A549 (cell line): ENCODE measurements at regions not wholly inside any gene's neighbourhood (a gene's known extent, or its start where the extent isn't known, plus 50 kb on each side); places are given as distances from the start of the nearest gene placed in this dataset.

Source experiments
- ATAC-seq, 2 experiments: fragments of 200-7000 bp in 1 of 2; fragments of >200 bp in 1 of 2; cut with Nextera tagmentation in 1 of 2; cut with Tn5 transposase in 1 of 2; 3 replicates each; pipeline versions ENCODE4 v1.8.0 to v1.9.1; 2018 to 2020; ENCODE audit warnings: mild to moderate bottlenecking in 1 of 2, moderate library complexity in 1 of 2
- CTCF ChIA-PET: fragments of 300-600 bp; sonication (Branson Sonifier 250); formaldehyde crosslinking; extraction: SDS; loops from one replicate; lab custom pipeline; 2021; ENCODE audit warnings: antibody characterized with exemption, inconsistent platforms; lab: Yijun Ruan, JAX
- POLR2A ChIA-PET: fragments of 350-600 bp; formaldehyde crosslinking; extraction: SDS; loops from one replicate; lab custom pipeline; 2021; ENCODE audit warnings: antibody characterized with exemption, inconsistent platforms; lab: Yijun Ruan, JAX
- DNase-seq, 2 experiments: peaks; one replicate each; pipeline versions ENCODE4 v3.0.0 to v3.0.0-alpha.2; 2011 to 2016; ENCODE audit warnings: low read depth in 1 of 2, low spot score in 1 of 2
- FAIRE-seq: peaks from 2 replicates; lab custom pipeline; 2011; peaks lifted over from hg19 to GRCh38; lab: Jason Lieb, UNC
- H3K27ac ChIP-seq, 2 experiments: fragments of >200 bp; sonication (Bioruptor Twin); formaldehyde crosslinking; 3 replicates each; pipeline ENCODE4 v1.5.1; 2016 to 2017
- H3K4me1 ChIP-seq: fragments of >200 bp; sonication (Bioruptor Twin); formaldehyde crosslinking; 3 replicates; pipeline ENCODE4 v1.6.1; 2016
- H3K4me2 ChIP-seq: fragments of >200 bp; sonication (Bioruptor Twin); formaldehyde crosslinking; 3 replicates; pipeline ENCODE4 v1.6.1; 2016
- H3K4me3 ChIP-seq: fragments of >200 bp; sonication (Bioruptor Twin); formaldehyde crosslinking; 3 replicates; pipeline ENCODE4 v1.5.1; 2016
- H3K9me3 ChIP-seq: fragments of >200 bp; sonication (Bioruptor Twin); formaldehyde crosslinking; 3 replicates; pipeline ENCODE4 v1.6.1; 2016
- CEBPB ChIP-seq, 2 experiments: fragments of >200 bp in 1 of 2; sonication (Bioruptor Twin) in 1 of 2; formaldehyde crosslinking in 1 of 2; IDR thresholded peaks; 2 replicates each; pipeline ENCODE4 v1.6.1; 2012 to 2016
- CHD4 ChIP-seq: fragments of 200-600 bp; sonication (generic); IDR thresholded peaks from 2 replicates; pipeline ENCODE4 v1.6.1; 2016; ENCODE audit warnings: antibody characterized with exemption, mild to moderate bottlenecking, borderline replicate concordance
- EHF ChIP-seq: fragments of 250-450 bp; sonication (Bioruptor Pico); IDR thresholded peaks from 2 replicates; pipeline ENCODE4 v1.5.0; 2020; ENCODE audit warnings: mild to moderate bottlenecking
- EP300 ChIP-seq, 2 experiments: fragments of >200 bp; sonication (Bioruptor Twin); formaldehyde crosslinking; IDR thresholded peaks; 2 replicates in 1 of 2; 3 replicates in 1 of 2; pipeline ENCODE4 v1.6.1; 2016 to 2017
- FOSL2 ChIP-seq, 2 experiments: fragments of 450-650 bp in 1 of 2; fragments of >200 bp in 1 of 2; sonication (Bioruptor Twin) in 1 of 2; formaldehyde crosslinking; IDR thresholded peaks; 2 replicates each; pipeline versions ENCODE4 v1.5.0 to v1.6.1; 2016 to 2020; ENCODE audit warnings: mild to moderate bottlenecking in 1 of 2, moderate library complexity in 1 of 2
- FOXS1 ChIP-seq: fragments of 250-450 bp; sonication (Bioruptor Pico); IDR thresholded peaks from 2 replicates; pipeline ENCODE4 v1.5.0; 2020; ENCODE audit warnings: mild to moderate bottlenecking, moderate library complexity
- GATA3 ChIP-seq: IDR thresholded peaks from 2 replicates; pipeline ENCODE4 v1.6.1; 2012; ENCODE audit warnings: borderline replicate concordance
- HDAC2 ChIP-seq: fragments of 200-600 bp; sonication (generic); IDR thresholded peaks from 2 replicates; pipeline ENCODE4 v1.6.1; 2016
- JUN ChIP-seq, 2 experiments: fragments of >200 bp; sonication (Bioruptor Twin); formaldehyde crosslinking; IDR thresholded peaks; 2 replicates in 1 of 2; 3 replicates in 1 of 2; pipeline ENCODE4 v1.6.1; 2016 to 2017
- JUNB ChIP-seq: fragments of >200 bp; sonication (Bioruptor Twin); formaldehyde crosslinking; IDR thresholded peaks from 2 replicates; pipeline ENCODE4 v1.6.1; 2016
- KDM5A ChIP-seq: fragments of 200-600 bp; sonication (generic); IDR thresholded peaks from 2 replicates; pipeline ENCODE4 v1.6.1; 2016; ENCODE audit warnings: antibody characterized with exemption, mild to moderate bottlenecking
- MAFK ChIP-seq: fragments of 450-650 bp; IDR thresholded peaks from 2 replicates; pipeline ENCODE4 v1.6.1; 2014; ENCODE audit not compliant: partially characterized antibody
- NFE2L2 ChIP-seq: fragments of 150-350 bp; conservative IDR thresholded peaks from 2 replicates; pipeline ENCODE4 v1.6.1; 2014; ENCODE audit warnings: low read length
- NPAS2 ChIP-seq: fragments of 250-450 bp; sonication (Bioruptor Pico); IDR thresholded peaks from 2 replicates; pipeline ENCODE4 v1.8.0; 2022; ENCODE audit warnings: mild to moderate bottlenecking, moderate library complexity, borderline replicate concordance
- NR3C1 ChIP-seq: fragments of >200 bp; sonication (Bioruptor Twin); formaldehyde crosslinking; IDR thresholded peaks from 3 replicates; pipeline ENCODE4 v1.6.1; 2017
- RAD21 ChIP-seq, 2 experiments: fragments of >200 bp in 1 of 2; sonication (Bioruptor Twin) in 1 of 2; formaldehyde crosslinking in 1 of 2; IDR thresholded peaks in 1 of 2; conservative IDR thresholded peaks in 1 of 2; 2 replicates in 1 of 2; 3 replicates in 1 of 2; pipeline ENCODE4 v1.6.1; 2012 to 2018; ENCODE audit warnings: inconsistent platforms in 1 of 2
- RFX5 ChIP-seq: fragments of 450-650 bp; IDR thresholded peaks from 2 replicates; pipeline ENCODE4 v1.7.1; 2014; ENCODE audit warnings: antibody characterized with exemption, mild to moderate bottlenecking, moderate library complexity
- SREBF2 ChIP-seq: fragments of 450-650 bp; IDR thresholded peaks from 2 replicates; pipeline ENCODE4 v1.6.1; 2014; ENCODE audit warnings: mild to moderate bottlenecking, moderate library complexity
- TP53 ChIP-seq: fragments of 250-450 bp; sonication (Bioruptor Pico); IDR thresholded peaks from 2 replicates; pipeline ENCODE4 v1.5.0; 2021; ENCODE audit warnings: mild to moderate bottlenecking, moderate library complexity
- ZC3H11A ChIP-seq: fragments of 450-650 bp; IDR thresholded peaks from 2 replicates; pipeline ENCODE4 v1.6.1; 2014; ENCODE audit warnings: antibody characterized with exemption, mild to moderate bottlenecking
- ZFP36 ChIP-seq: fragments of 450-650 bp; IDR thresholded peaks from 2 replicates; pipeline ENCODE4 v1.6.1; 2014; ENCODE audit warnings: borderline replicate concordance; ENCODE audit not compliant: partially characterized antibody
- ZNF302 ChIP-seq: fragments of 250-450 bp; sonication (Bioruptor Pico); IDR thresholded peaks from 2 replicates; pipeline ENCODE4 v1.9.0; 2021; ENCODE audit warnings: inconsistent platforms, mild to moderate bottlenecking, moderate library complexity
- ZSCAN20 ChIP-seq: fragments of 250-450 bp; sonication (Bioruptor Pico); IDR thresholded peaks from 2 replicates; pipeline ENCODE4 v1.8.0; 2022; ENCODE audit warnings: mild to moderate bottlenecking, moderate library complexity
- WGBS: methylation state at CpG from one replicate; pipeline ENCODE4 v1.1.6; 2017; ENCODE audit errors: missing lambda C conversion rate; 5-methylcytosine and 5-hydroxymethylcytosine counted together
- TF ChIP-seq, protein P1 (sequence below): fragments of 450-650 bp; IDR thresholded peaks from 2 replicates; pipeline ENCODE4 v1.6.1; 2014; ENCODE audit warnings: antibody characterized with exemption
- TF ChIP-seq, protein P2 (sequence below): fragments of 200-600 bp; sonication (generic); IDR thresholded peaks from 2 replicates; pipeline ENCODE4 v1.6.1; 2016; ENCODE audit warnings: antibody characterized with exemption, mild to moderate bottlenecking, moderate library complexity
- TF ChIP-seq, protein P3 (sequence below): fragments of >200 bp; sonication (Bioruptor Twin); formaldehyde crosslinking; IDR thresholded peaks from 2 replicates; pipeline ENCODE4 v1.6.1; 2016
- TF ChIP-seq, protein P4 (sequence below): IDR thresholded peaks from 2 replicates; pipeline ENCODE4 v1.6.1; 2012; ENCODE audit warnings: low read depth, borderline replicate concordance

DNA sequence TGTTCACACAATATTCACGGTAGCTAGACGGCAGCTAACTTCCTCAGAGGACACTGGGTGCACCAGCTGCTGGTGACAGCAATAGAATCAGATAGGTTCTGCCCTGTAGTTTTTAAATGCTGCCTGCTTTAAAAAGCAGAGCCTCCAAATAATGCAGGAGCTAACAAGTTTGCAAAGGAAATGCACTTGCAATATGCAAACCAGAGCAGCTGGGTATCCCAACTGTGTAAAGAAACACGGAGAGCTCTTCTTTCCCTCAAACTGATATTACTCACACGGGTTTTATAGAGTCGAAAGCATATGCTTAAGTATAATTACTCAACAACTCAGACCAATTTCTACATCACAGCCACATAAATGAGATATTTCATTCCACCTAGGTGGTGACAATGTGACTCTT is 432.7 kb downstream of the TFAP2A start:
- FAIRE-seq (no peak), ATAC-seq (no peak), DNase-seq (no peak)
- no peak overlapping the region for H3K4me3 ChIP-seq
- TF ChIP-seq ZNF302 (CRISPR knock-in tag) (no peak), RAD21 (conservative IDR thresholded peaks at IDR 0.05 in 1 of 2, IDR thresholded peaks at IDR 0.05 in 1 of 2) (no peak), NFE2L2 (no peak)
- TF ChIP-seq, protein P1, sequence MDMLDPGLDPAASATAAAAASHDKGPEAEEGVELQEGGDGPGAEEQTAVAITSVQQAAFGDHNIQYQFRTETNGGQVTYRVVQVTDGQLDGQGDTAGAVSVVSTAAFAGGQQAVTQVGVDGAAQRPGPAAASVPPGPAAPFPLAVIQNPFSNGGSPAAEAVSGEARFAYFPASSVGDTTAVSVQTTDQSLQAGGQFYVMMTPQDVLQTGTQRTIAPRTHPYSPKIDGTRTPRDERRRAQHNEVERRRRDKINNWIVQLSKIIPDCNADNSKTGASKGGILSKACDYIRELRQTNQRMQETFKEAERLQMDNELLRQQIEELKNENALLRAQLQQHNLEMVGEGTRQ: no peak
- H3K27ac ChIP-seq: no peak overlapping the region
- H3K4me2 ChIP-seq: no peak overlapping the region
- CTCF ChIA-PET: interaction anchor here (1.9 kb wide), 1 partner anchor 9 kb away, joined by 4 read pairs; no protein-coding TSS in a partner anchor
- H3K9me3 ChIP-seq: 0 out of 3 replicates have a peak, but pooled peaks cover 8% of the 10 kb centered on the region
- POLR2A ChIA-PET: no interaction called here
- no peaks in the 10 kb centered on the region for H3K4me1 ChIP-seq
- WGBS: 59% methylated on average over 5 of the region's 5 CpGs

GRCh38 chr6:9979996-9980395 is 434.9 kb downstream of the TFAP2A start:
- FAIRE-seq: no peak
- no peak for ATAC-seq
- Histone ChIP-seq H3K4me3 (no peak overlapping the region), H3K27ac (no peak overlapping the region), H3K4me2 (no peak overlapping the region), H3K9me3 (0 out of 3 replicates have a peak, but pooled peaks cover 8% of the 10 kb centered on the region), H3K4me1 (no peaks in the 10 kb centered on the region)
- POLR2A ChIA-PET: no interaction called here
- 89% methylated on average over 5 of the region's 5 CpGs for WGBS
- no peak for DNase-seq
- CTCF ChIA-PET: no interaction called here
- no peak for TF ChIP-seq NR3C1
- no peak for TF ChIP-seq MAFK
- no peak for TF ChIP-seq GATA3
- no peak for TF ChIP-seq ZC3H11A
- TF ChIP-seq RAD21 (conservative IDR thresholded peaks at IDR 0.05 in 1 of 2, IDR thresholded peaks at IDR 0.05 in 1 of 2): no peak
- no peak for TF ChIP-seq HDAC2
- TF ChIP-seq JUN (IDR thresholded peaks at IDR 0.05): no peak
- no peak for TF ChIP-seq CEBPB (IDR thresholded peaks at IDR 0.05)
- no peak for TF ChIP-seq NPAS2 (CRISPR knock-in tag)
- TF ChIP-seq SREBF2: no peak
- TF ChIP-seq, protein P2, sequence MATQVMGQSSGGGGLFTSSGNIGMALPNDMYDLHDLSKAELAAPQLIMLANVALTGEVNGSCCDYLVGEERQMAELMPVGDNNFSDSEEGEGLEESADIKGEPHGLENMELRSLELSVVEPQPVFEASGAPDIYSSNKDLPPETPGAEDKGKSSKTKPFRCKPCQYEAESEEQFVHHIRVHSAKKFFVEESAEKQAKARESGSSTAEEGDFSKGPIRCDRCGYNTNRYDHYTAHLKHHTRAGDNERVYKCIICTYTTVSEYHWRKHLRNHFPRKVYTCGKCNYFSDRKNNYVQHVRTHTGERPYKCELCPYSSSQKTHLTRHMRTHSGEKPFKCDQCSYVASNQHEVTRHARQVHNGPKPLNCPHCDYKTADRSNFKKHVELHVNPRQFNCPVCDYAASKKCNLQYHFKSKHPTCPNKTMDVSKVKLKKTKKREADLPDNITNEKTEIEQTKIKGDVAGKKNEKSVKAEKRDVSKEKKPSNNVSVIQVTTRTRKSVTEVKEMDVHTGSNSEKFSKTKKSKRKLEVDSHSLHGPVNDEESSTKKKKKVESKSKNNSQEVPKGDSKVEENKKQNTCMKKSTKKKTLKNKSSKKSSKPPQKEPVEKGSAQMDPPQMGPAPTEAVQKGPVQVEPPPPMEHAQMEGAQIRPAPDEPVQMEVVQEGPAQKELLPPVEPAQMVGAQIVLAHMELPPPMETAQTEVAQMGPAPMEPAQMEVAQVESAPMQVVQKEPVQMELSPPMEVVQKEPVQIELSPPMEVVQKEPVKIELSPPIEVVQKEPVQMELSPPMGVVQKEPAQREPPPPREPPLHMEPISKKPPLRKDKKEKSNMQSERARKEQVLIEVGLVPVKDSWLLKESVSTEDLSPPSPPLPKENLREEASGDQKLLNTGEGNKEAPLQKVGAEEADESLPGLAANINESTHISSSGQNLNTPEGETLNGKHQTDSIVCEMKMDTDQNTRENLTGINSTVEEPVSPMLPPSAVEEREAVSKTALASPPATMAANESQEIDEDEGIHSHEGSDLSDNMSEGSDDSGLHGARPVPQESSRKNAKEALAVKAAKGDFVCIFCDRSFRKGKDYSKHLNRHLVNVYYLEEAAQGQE: no peak
- no peak for TF ChIP-seq KDM5A
- no peak for TF ChIP-seq FOSL2 (IDR thresholded peaks at IDR 0.05)
- no peak for TF ChIP-seq FOSL2 (CRISPR knock-in tag; IDR thresholded peaks at IDR 0.05)

DNA sequence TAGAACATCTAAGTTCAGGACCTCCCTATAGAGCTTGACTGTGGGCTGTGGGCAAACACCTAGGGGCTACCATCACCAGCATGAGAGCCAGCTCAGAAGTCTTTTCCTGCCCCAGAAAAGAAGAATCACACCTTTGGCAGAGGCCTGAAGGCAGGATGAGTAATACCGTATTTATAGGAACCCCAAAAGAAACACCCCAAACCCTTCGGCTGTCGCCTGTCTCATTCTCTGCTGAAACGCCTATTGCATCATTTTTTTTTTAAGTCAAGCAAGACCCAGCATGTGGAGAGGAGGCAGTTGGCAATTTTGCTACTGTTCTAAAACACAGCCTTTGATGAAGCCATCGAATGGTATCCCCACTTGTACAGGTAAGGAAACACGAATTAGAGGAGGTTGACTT is 436.4 kb downstream of the TFAP2A start:
- Histone ChIP-seq H3K27ac (no peak overlapping the region), H3K4me3 (no peak overlapping the region), H3K4me1 (no peaks in the 10 kb centered on the region), H3K4me2 (no peak overlapping the region), H3K9me3 (no peaks in the 10 kb centered on the region)
- ATAC-seq: no peak
- WGBS: 68% methylated on average over 6 of the region's 6 CpGs
- FAIRE-seq: no peak
- no peak for DNase-seq
- ChIA-PET POLR2A (no interaction called here), CTCF (no interaction called here)
- TF ChIP-seq FOXS1 (CRISPR knock-in tag) (no peak), TP53 (CRISPR knock-in tag) (no peak), JUNB (no peak), RFX5 (no peak), EP300 (IDR thresholded peaks at IDR 0.05) (no peak), EHF (CRISPR knock-in tag) (no peak), ZSCAN20 (no peak), CHD4 (no peak), ZFP36 (no peak)
- TF ChIP-seq, protein P3, sequence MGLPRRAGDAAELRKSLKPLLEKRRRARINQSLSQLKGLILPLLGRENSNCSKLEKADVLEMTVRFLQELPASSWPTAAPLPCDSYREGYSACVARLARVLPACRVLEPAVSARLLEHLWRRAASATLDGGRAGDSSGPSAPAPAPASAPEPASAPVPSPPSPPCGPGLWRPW: no peak
- TF ChIP-seq, protein P2: no peak
- TF ChIP-seq, protein P4, sequence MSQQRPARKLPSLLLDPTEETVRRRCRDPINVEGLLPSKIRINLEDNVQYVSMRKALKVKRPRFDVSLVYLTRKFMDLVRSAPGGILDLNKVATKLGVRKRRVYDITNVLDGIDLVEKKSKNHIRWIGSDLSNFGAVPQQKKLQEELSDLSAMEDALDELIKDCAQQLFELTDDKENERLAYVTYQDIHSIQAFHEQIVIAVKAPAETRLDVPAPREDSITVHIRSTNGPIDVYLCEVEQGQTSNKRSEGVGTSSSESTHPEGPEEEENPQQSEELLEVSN: no peak
